Loucy (cell line): ENCODE measurements at regions not wholly inside any gene's neighbourhood (a gene's known extent, or its start where the extent isn't known, plus 50 kb on each side); places are given as distances from the start of the nearest gene placed in this dataset.

Experiments used
- CTCF ChIP-seq: fragments of 200-600 bp; sonication (generic); conservative IDR thresholded peaks from 2 replicates; pipeline ENCODE4 v1.5.1; 2014; ENCODE audit warnings: mild to moderate bottlenecking, antibody characterized with exemption, low read length
- EZH2phosphoT487 ChIP-seq: fragments of 200-600 bp; IDR thresholded peaks from 2 replicates; pipeline ENCODE4 v1.6.1; 2018; ENCODE audit warnings: antibody characterized with exemption, mild to moderate bottlenecking, moderate library complexity, borderline replicate concordance

GRCh38 chr2:198611201-198611600 is 806.8 kb downstream of the PLCL1 start:
- TF ChIP-seq CTCF (no peak), EZH2phosphoT487 (no peak)
